Astrocyte (in vitro differentiated cells and primary cell): ENCODE measurements at regions not wholly inside any gene's neighbourhood (a gene's known extent, or its start where the extent isn't known, plus 50 kb on each side); places are given as distances from the start of the nearest gene placed in this dataset.

Experiments
- DNase-seq: peaks from one replicate; pipeline ENCODE4 v3.0.0-alpha.2; 2010; ENCODE audit warnings: low read depth
- FAIRE-seq: peaks from 2 replicates; lab custom pipeline; 2011; peaks lifted over from hg19 to GRCh38; lab: Jason Lieb, UNC
- H2AFZ ChIP-seq: 2 replicates; pipeline ENCODE4 v1.6.0; 2012; ENCODE audit warnings: low read depth, low read length, inconsistent platforms
- H3K27ac ChIP-seq: 2 replicates; pipeline ENCODE4 v1.5.1; 2011; ENCODE audit warnings: low read depth, low read length, inconsistent platforms
- H3K27me3 ChIP-seq: 2 replicates; pipeline ENCODE4 v1.6.0; 2011; ENCODE audit warnings: low read length, inconsistent platforms; ENCODE audit not compliant: insufficient read depth
- H3K36me3 ChIP-seq: 2 replicates; pipeline ENCODE4 v1.5.1; 2011; ENCODE audit warnings: low read length, inconsistent platforms; ENCODE audit not compliant: insufficient read depth
- H3K4me1 ChIP-seq: 2 replicates; pipeline ENCODE4 v1.5.1; 2011; ENCODE audit warnings: low read length, inconsistent platforms; ENCODE audit not compliant: insufficient read depth
- H3K4me2 ChIP-seq: 2 replicates; pipeline ENCODE4 v1.6.0; 2012; ENCODE audit warnings: low read length, inconsistent platforms
- H3K4me3 ChIP-seq: 2 replicates; pipeline ENCODE4 v1.5.1; 2011; ENCODE audit warnings: low read depth, mild to moderate bottlenecking, low read length, inconsistent platforms; ENCODE audit not compliant: insufficient read depth
- H3K79me2 ChIP-seq: 2 replicates; pipeline ENCODE4 v1.6.0; 2012; ENCODE audit warnings: mild to moderate bottlenecking, low read length, inconsistent platforms; ENCODE audit not compliant: insufficient read depth
- H3K9ac ChIP-seq: 2 replicates; pipeline ENCODE4 v1.6.0; 2012; ENCODE audit warnings: mild to moderate bottlenecking, low read length, inconsistent platforms
- H3K9me3 ChIP-seq: 2 replicates; pipeline ENCODE4 v1.5.1; 2012; ENCODE audit warnings: low read depth, mild to moderate bottlenecking, low read length, inconsistent platforms; ENCODE audit not compliant: insufficient read depth
- H4K20me1 ChIP-seq: 2 replicates; pipeline ENCODE4 v1.6.0; 2012; ENCODE audit warnings: low read length, inconsistent platforms; ENCODE audit not compliant: insufficient read depth
- H3K27ac Mint-ChIP-seq: one replicate; pipeline ENCODE4 v1.8.0; 2021; ENCODE audit warnings: mild to moderate bottlenecking, mixed read lengths; ENCODE audit not compliant: unreplicated experiment
- H3K27me3 Mint-ChIP-seq: one replicate; pipeline ENCODE4 v1.8.0; 2021; ENCODE audit warnings: low read depth, mixed read lengths; ENCODE audit not compliant: unreplicated experiment
- H3K36me3 Mint-ChIP-seq: one replicate; pipeline ENCODE4 v1.8.0; 2021; ENCODE audit warnings: low read depth, mixed read lengths; ENCODE audit not compliant: unreplicated experiment
- H3K4me1 Mint-ChIP-seq: one replicate; pipeline ENCODE4 v1.8.0; 2021; ENCODE audit warnings: low read depth, mixed read lengths; ENCODE audit not compliant: unreplicated experiment
- H3K4me3 Mint-ChIP-seq: one replicate; pipeline ENCODE4 v1.8.0; 2021; ENCODE audit warnings: mild to moderate bottlenecking, moderate library complexity, mixed read lengths; ENCODE audit not compliant: unreplicated experiment
- H3K9me3 Mint-ChIP-seq: one replicate; pipeline ENCODE4 v1.8.0; 2021; ENCODE audit warnings: mild to moderate bottlenecking, mixed read lengths; ENCODE audit not compliant: unreplicated experiment
- CTCF ChIP-seq: IDR thresholded peaks from 2 replicates; pipeline ENCODE4 v1.5.1; 2011; ENCODE audit warnings: low read depth, mild to moderate bottlenecking, inconsistent platforms, low read length, moderate library complexity; ENCODE audit not compliant: insufficient read depth
- EZH2 ChIP-seq: IDR thresholded peaks from 2 replicates; pipeline ENCODE4 v1.6.1; 2012; ENCODE audit warnings: mild to moderate bottlenecking, low read length, inconsistent platforms; ENCODE audit not compliant: insufficient read depth

DNA sequence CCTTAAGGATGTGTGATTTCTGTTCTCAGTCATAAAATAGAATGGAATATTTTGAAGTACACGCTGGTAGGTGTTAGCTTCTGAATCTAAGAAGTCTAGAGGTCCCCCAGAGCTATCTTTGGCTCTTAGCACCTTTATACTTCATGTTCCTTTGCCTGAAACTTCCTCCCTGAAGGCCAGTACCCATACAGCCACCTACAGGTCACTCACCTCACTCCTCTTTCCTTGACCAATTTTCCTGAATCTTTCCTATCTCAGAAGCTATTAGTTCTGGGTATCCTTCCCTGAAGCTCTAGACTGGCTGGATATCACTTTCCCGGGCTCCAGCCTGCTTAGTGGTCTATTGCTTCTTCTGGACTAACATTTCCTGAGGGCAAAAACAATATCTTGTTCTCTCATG lies 93.4 kb upstream of the EDNRB start:
- no peak overlapping the region for H3K4me3 Mint-ChIP-seq
- FAIRE-seq (no peak), DNase-seq (no peak)
- Histone ChIP-seq H3K4me3 (no peak overlapping the region), H3K9me3 (no peaks in the 10 kb centered on the region), H4K20me1 (no peaks in the 10 kb centered on the region), H2AFZ (no peak overlapping the region), H3K36me3 (no peaks in the 10 kb centered on the region), H3K27ac (no peak overlapping the region), H3K4me2 (no peak overlapping the region), H3K4me1 (no peaks in the 10 kb centered on the region), H3K27me3 (no peaks in the 10 kb centered on the region), H3K79me2 (no peaks in the 10 kb centered on the region), H3K9ac (no peak overlapping the region)
- H3K27ac Mint-ChIP-seq: no peak overlapping the region
- H3K27me3 Mint-ChIP-seq: no peaks in the 10 kb centered on the region
- no peaks in the 10 kb centered on the region for H3K36me3 Mint-ChIP-seq
- TF ChIP-seq CTCF (no peak), EZH2 (no peak)
- H3K9me3 Mint-ChIP-seq: no peaks in the 10 kb centered on the region
- peaks cover 9% of the 10 kb centered on the region for H3K4me1 Mint-ChIP-seq

GRCh38 chr13:78004821-78005220 lies 86.2 kb upstream of the EDNRB start:
- Histone ChIP-seq H3K9ac (no peak overlapping the region), H3K4me3 (no peak overlapping the region), H3K27ac (no peak overlapping the region), H3K36me3 (no peaks in the 10 kb centered on the region), H3K4me2 (no peak overlapping the region), H2AFZ (no peak overlapping the region), H4K20me1 (no peaks in the 10 kb centered on the region), H3K27me3 (no peaks in the 10 kb centered on the region), H3K4me1 (no peaks in the 10 kb centered on the region), H3K9me3 (no peaks in the 10 kb centered on the region), H3K79me2 (no peaks in the 10 kb centered on the region)
- no peak for DNase-seq
- H3K4me3 Mint-ChIP-seq: no peak overlapping the region
- no peak overlapping the region for H3K27ac Mint-ChIP-seq
- no peaks in the 10 kb centered on the region for H3K4me1 Mint-ChIP-seq
- H3K9me3 Mint-ChIP-seq: peaks cover 10% of the 10 kb centered on the region
- no peaks in the 10 kb centered on the region for H3K27me3 Mint-ChIP-seq
- TF ChIP-seq EZH2 (no peak), CTCF (no peak)
- no peaks in the 10 kb centered on the region for H3K36me3 Mint-ChIP-seq
- no peak for FAIRE-seq

DNA sequence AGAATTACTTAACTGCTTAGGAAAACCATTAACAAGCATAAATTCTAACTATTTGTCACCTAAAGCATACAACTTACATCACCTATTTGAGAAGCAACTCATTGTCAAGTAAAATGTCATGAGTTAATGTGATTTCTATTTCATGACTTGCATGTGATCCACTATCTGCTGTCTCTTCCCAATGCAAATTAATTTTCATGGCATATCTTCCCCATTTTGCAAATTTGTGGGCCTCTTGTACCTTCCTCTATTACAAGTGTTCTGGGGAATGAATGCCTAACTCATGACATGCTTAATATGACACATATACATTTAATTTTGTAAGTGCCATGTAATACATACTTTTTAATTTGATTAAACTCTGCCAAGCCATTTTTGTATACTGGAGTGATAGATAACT lies 81.1 kb upstream of the EDNRB start:
- Histone ChIP-seq H3K27me3 (no peaks in the 10 kb centered on the region), H3K4me3 (no peak overlapping the region), H3K36me3 (no peaks in the 10 kb centered on the region), H3K9me3 (no peaks in the 10 kb centered on the region), H3K79me2 (no peaks in the 10 kb centered on the region), H3K9ac (no peak overlapping the region), H2AFZ (no peak overlapping the region), H4K20me1 (no peaks in the 10 kb centered on the region), H3K4me2 (no peak overlapping the region), H3K27ac (no peak overlapping the region), H3K4me1 (no peaks in the 10 kb centered on the region)
- Mint-ChIP-seq H3K27ac (no peak overlapping the region), H3K27me3 (no peaks in the 10 kb centered on the region), H3K4me3 (no peak overlapping the region), H3K9me3 (peaks cover 7% of the 10 kb centered on the region), H3K4me1 (no peaks in the 10 kb centered on the region), H3K36me3 (no peaks in the 10 kb centered on the region)
- FAIRE-seq (no peak), DNase-seq (no peak)
- TF ChIP-seq EZH2 (no peak), CTCF (no peak)
